HEK293 (cell line): ENCODE measurements at regions not wholly inside any gene's neighbourhood (a gene's known extent, or its start where the extent isn't known, plus 50 kb on each side); places are given as distances from the start of the nearest gene placed in this dataset.

Experiments
- CTCF ChIP-seq: fragments of 450-650 bp; formaldehyde crosslinking; IDR thresholded peaks from 2 replicates; pipeline ENCODE4 v1.5.1; 2016; ENCODE audit warnings: missing biosample characterization, missing genetic modification characterization
- HOXA7 ChIP-seq: sonication (generic); formaldehyde crosslinking; IDR thresholded peaks from 2 replicates; pipeline ENCODE4 v1.8.1; 2022; ENCODE audit warnings: missing genetic modification reagents, borderline replicate concordance
- KLF8 ChIP-seq: fragments of 450-650 bp; formaldehyde crosslinking; IDR thresholded peaks from 2 replicates; pipeline ENCODE4 v1.5.1; 2016; ENCODE audit warnings: missing biosample characterization, missing genetic modification characterization
- MYNN ChIP-seq: fragments of 450-650 bp; formaldehyde crosslinking; IDR thresholded peaks from 2 replicates; pipeline ENCODE4 v1.5.1; 2016; ENCODE audit warnings: missing biosample characterization, missing genetic modification characterization, borderline replicate concordance
- PRDM4 ChIP-seq: fragments of 450-650 bp; formaldehyde crosslinking; IDR thresholded peaks from 2 replicates; pipeline ENCODE4 v1.5.1; 2017; ENCODE audit warnings: missing biosample characterization, missing genetic modification characterization
- ZBTB17 ChIP-seq: fragments of 450-650 bp; formaldehyde crosslinking; IDR thresholded peaks from 2 replicates; pipeline ENCODE4 v1.5.1; 2016; ENCODE audit warnings: missing biosample characterization, missing genetic modification characterization
- ZBTB7A ChIP-seq: fragments of 450-650 bp; formaldehyde crosslinking; IDR thresholded peaks from 2 replicates; pipeline ENCODE4 v1.5.1; 2016; ENCODE audit warnings: low read depth, missing biosample characterization, missing genetic modification characterization
- ZNF10 ChIP-seq: fragments of 450-650 bp; formaldehyde crosslinking; IDR thresholded peaks from 2 replicates; pipeline ENCODE4 v1.5.1; 2017; ENCODE audit warnings: missing biosample characterization, missing genetic modification characterization
- ZNF248 ChIP-seq: fragments of 450-650 bp; formaldehyde crosslinking; IDR thresholded peaks from 2 replicates; pipeline ENCODE4 v1.5.1; 2017; ENCODE audit warnings: missing biosample characterization, missing genetic modification characterization
- ZNF510 ChIP-seq: fragments of 450-650 bp; formaldehyde crosslinking; IDR thresholded peaks from 2 replicates; pipeline ENCODE4 v1.5.1; 2018; ENCODE audit warnings: mild to moderate bottlenecking, missing genetic modification characterization, missing biosample characterization; ENCODE audit not compliant: insufficient replicate concordance
- ZNF548 ChIP-seq: fragments of 450-650 bp; formaldehyde crosslinking; IDR thresholded peaks from 2 replicates; pipeline ENCODE4 v1.5.1; 2016; ENCODE audit warnings: missing biosample characterization, missing genetic modification characterization
- ZNF560 ChIP-seq: fragments of 450-650 bp; formaldehyde crosslinking; IDR thresholded peaks from 2 replicates; pipeline ENCODE4 v1.5.1; 2017; ENCODE audit warnings: missing biosample characterization, missing genetic modification characterization, borderline replicate concordance
- ZNF704 ChIP-seq: fragments of 450-650 bp; formaldehyde crosslinking; IDR thresholded peaks from 2 replicates; pipeline ENCODE4 v1.5.1; 2016; ENCODE audit warnings: missing biosample characterization, missing genetic modification characterization
- ZNF830 ChIP-seq: fragments of 450-650 bp; IDR thresholded peaks from 2 replicates; pipeline ENCODE4 v1.5.0; 2018; ENCODE audit warnings: missing biosample characterization, missing genetic modification characterization, low read depth, mild to moderate bottlenecking, moderate library complexity

DNA sequence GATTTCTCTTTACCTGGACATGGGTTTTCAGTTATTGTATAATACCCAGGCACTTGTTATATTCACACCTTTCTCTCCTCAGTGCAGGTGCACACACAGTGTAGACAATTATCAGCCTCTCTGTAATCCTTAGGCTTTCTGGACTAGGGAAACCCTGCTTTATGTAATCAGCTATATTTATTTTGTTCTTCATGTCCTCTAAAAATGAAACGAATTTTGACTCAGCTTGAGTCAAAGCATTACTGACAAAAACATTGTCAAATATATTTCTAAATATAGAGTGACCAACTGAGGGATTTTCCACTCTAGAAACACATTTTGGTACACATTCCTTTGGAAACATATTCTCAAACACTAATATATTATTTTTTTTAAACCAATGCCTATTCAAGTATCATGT is 144.8 kb upstream of the GULP1 start:
- TF ChIP-seq CTCF (tag by site-specific recombination) (no peak), ZBTB17 (no peak), ZNF560 (tag by site-specific recombination) (no peak), HOXA7 (no peak), KLF8 (tag by site-specific recombination) (no peak), ZNF248 (tag by site-specific recombination) (no peak), ZNF510 (tag by site-specific recombination) (no peak), ZNF830 (no peak), PRDM4 (no peak), MYNN (no peak), ZNF704 (tag by site-specific recombination) (no peak), ZNF10 (tag by site-specific recombination) (no peak), ZNF548 (tag by site-specific recombination) (no peak), ZBTB7A (no peak)
